AG10803 (cell line): ENCODE measurements at regions not wholly inside any gene's neighbourhood (a gene's known extent, or its start where the extent isn't known, plus 50 kb on each side); places are given as distances from the start of the nearest gene placed in this dataset.

ENCODE experiments used
- DNase-seq: peaks from one replicate; pipeline ENCODE4 v3.0.0; 2010; ENCODE audit warnings: low read depth
- H3K4me3 ChIP-seq: 2 replicates; pipeline ENCODE4 v1.5.1; 2011; ENCODE audit warnings: mild to moderate bottlenecking, low read length, control low read depth
- CTCF ChIP-seq: conservative IDR thresholded peaks from 2 replicates; pipeline ENCODE4 v1.5.1; 2011; ENCODE audit warnings: mild to moderate bottlenecking, low read length, control low read depth, inconsistent platforms

- no peak for DNase-seq
Measured at GRCh38 chr12:34288963-34289345, 266.7 kb downstream of the ALG10 start.

GRCh38 chr12:34289431-34290380 is 267.4 kb downstream of the ALG10 start:
- no peak for DNase-seq

More at GRCh38 chr12:34288963-34289345, 266.7 kb downstream of the ALG10 start:
- TF ChIP-seq CTCF, result no peak
- H3K4me3 ChIP-seq, result no peak overlapping the region

GRCh38 chr12:34290381-34290995 is 268.2 kb downstream of the ALG10 start:
- no peak overlapping the region for H3K4me3 ChIP-seq
- TF ChIP-seq CTCF, result no peak
- DNase-seq, result no peak

More at GRCh38 chr12:34289431-34290380, 267.4 kb downstream of the ALG10 start:
- no peak for TF ChIP-seq CTCF
- no peak overlapping the region for H3K4me3 ChIP-seq

GRCh38 chr12:34291001-34291400 is 268.7 kb downstream of the ALG10 start:
- TF ChIP-seq CTCF, result no peak
- no peak overlapping the region for H3K4me3 ChIP-seq
- DNase-seq, result no peak

GRCh38 chr12:34291426-34291901 is 269.2 kb downstream of the ALG10 start:
- no peak overlapping the region for H3K4me3 ChIP-seq
- no peak for DNase-seq
- no peak for TF ChIP-seq CTCF

- no peak overlapping the region for H3K4me3 ChIP-seq
- no peak for TF ChIP-seq CTCF
- DNase-seq, result no peak
Measured at GRCh38 chr12:34292736-34293625, 270.7 kb downstream of the ALG10 start.
